Smooth muscle cell (in vitro differentiated cells): ENCODE measurements at regions not wholly inside any gene's neighbourhood (a gene's known extent, or its start where the extent isn't known, plus 50 kb on each side); places are given as distances from the start of the nearest gene placed in this dataset.

Experiments
- DNase-seq: peaks from one replicate; lab custom pipeline; 2025; ENCODE audit not compliant: unreplicated experiment; lab: John Stamatoyannopoulos, UW
- H2AFZ ChIP-seq: fragments of 200-600 bp; sonication (generic); 2 replicates; pipeline ENCODE4 v1.6.0; 2016; ENCODE audit warnings: antibody characterized with exemption, low read depth, mild to moderate bottlenecking
- H3F3A ChIP-seq: fragments of 200-600 bp; sonication (generic); 2 replicates; pipeline ENCODE4 v1.6.0; 2017; ENCODE audit warnings: antibody characterized with exemption, low read depth
- H3K27ac ChIP-seq: fragments of 200-600 bp; sonication (generic); 2 replicates; pipeline ENCODE4 v1.5.1; 2016; ENCODE audit warnings: low read depth, mild to moderate bottlenecking
- H3K27me3 ChIP-seq: fragments of 200-600 bp; sonication (generic); 2 replicates; pipeline ENCODE4 v1.6.1; 2016; ENCODE audit warnings: low read depth, mild to moderate bottlenecking
- H3K36me3 ChIP-seq: fragments of 200-600 bp; sonication (generic); 2 replicates; pipeline ENCODE4 v1.5.1; 2016; ENCODE audit warnings: low read depth
- H3K4me1 ChIP-seq: fragments of 200-600 bp; sonication (generic); 2 replicates; pipeline ENCODE4 v1.5.1; 2016; ENCODE audit warnings: low read depth
- H3K4me2 ChIP-seq: fragments of 200-600 bp; sonication (generic); 2 replicates; pipeline ENCODE4 v1.6.0; 2016; ENCODE audit warnings: mild to moderate bottlenecking
- H3K4me3 ChIP-seq: fragments of 200-600 bp; sonication (generic); 2 replicates; pipeline ENCODE4 v1.5.1; 2016; ENCODE audit warnings: mild to moderate bottlenecking
- H3K79me2 ChIP-seq: fragments of 200-600 bp; sonication (generic); 2 replicates; pipeline ENCODE4 v1.6.0; 2016; ENCODE audit warnings: low read depth, mild to moderate bottlenecking
- H3K9ac ChIP-seq: fragments of 200-600 bp; sonication (generic); 2 replicates; pipeline ENCODE4 v1.6.0; 2016; ENCODE audit warnings: low read depth
- H3K9me3 ChIP-seq: fragments of 200-600 bp; sonication (generic); replicated peaks from 2 replicates; pipeline ENCODE4 v1.5.1; 2016; ENCODE audit warnings: low read depth
- H4K20me1 ChIP-seq: fragments of 200-600 bp; sonication (generic); 2 replicates; pipeline ENCODE4 v1.6.0; 2016; ENCODE audit warnings: low read depth
- CTCF ChIP-seq: fragments of 200-600 bp; sonication (generic); IDR thresholded peaks from 2 replicates; pipeline ENCODE4 v1.5.1; 2017; ENCODE audit warnings: borderline replicate concordance, mild to moderate bottlenecking, antibody characterized with exemption; ENCODE audit not compliant: insufficient read depth, poor library complexity, severe bottlenecking
- WGBS: methylation state at CpG from one replicate; pipeline ENCODE4 v1.1.7; 2016; ENCODE audit warnings: low lambda C conversion rate; 5-methylcytosine and 5-hydroxymethylcytosine counted together

- H3K36me3 ChIP-seq, result no peaks in the 10 kb centered on the region
- no peak overlapping the region for H3K9ac ChIP-seq
- no peak overlapping the region for H3K4me3 ChIP-seq
- no peak overlapping the region for H2AFZ ChIP-seq
- no peaks in the 10 kb centered on the region for H3F3A ChIP-seq
- H3K27me3 ChIP-seq, result no peaks in the 10 kb centered on the region
- H3K27ac ChIP-seq, result no peak overlapping the region
- no peak for TF ChIP-seq CTCF
- no peak overlapping the region for H3K4me2 ChIP-seq
- WGBS, result 56% methylated on average over 3 of the region's 3 CpGs
- no peaks in the 10 kb centered on the region for H3K79me2 ChIP-seq
- no peaks in the 10 kb centered on the region for H4K20me1 ChIP-seq
- H3K4me1 ChIP-seq, result no peaks in the 10 kb centered on the region
- no peaks in the 10 kb centered on the region for H3K9me3 ChIP-seq
- DNase-seq, result no peak
Observed at GRCh38 chrX:121110536-121110935, 63.1 kb downstream of the GLUD2 start.

- Histone ChIP-seq H3K27ac (no peak overlapping the region), H2AFZ (no peak overlapping the region), H3K36me3 (no peaks in the 10 kb centered on the region), H3K4me3 (no peak overlapping the region), H3K9ac (no peak overlapping the region), H3K27me3 (no peaks in the 10 kb centered on the region), H4K20me1 (no peaks in the 10 kb centered on the region), H3K4me1 (no peaks in the 10 kb centered on the region), H3K79me2 (no peaks in the 10 kb centered on the region), H3K4me2 (no peak overlapping the region), H3K9me3 (no peaks in the 10 kb centered on the region), H3F3A (no peaks in the 10 kb centered on the region)
- WGBS, result 43% methylated on average over 1 of the region's 1 CpG
- no peak for DNase-seq
- no peak for TF ChIP-seq CTCF
Observed at GRCh38 chrX:121114691-121115090, 67.3 kb downstream of the GLUD2 start.

GRCh38 chrX:121120690-121121605 lies 73.5 kb downstream of the GLUD2 start:
- Histone ChIP-seq H3F3A (no peaks in the 10 kb centered on the region), H3K9ac (no peak overlapping the region), H2AFZ (no peak overlapping the region), H3K4me3 (no peak overlapping the region), H3K27me3 (no peaks in the 10 kb centered on the region), H3K36me3 (no peaks in the 10 kb centered on the region), H3K4me1 (no peaks in the 10 kb centered on the region), H3K9me3 (no peaks in the 10 kb centered on the region), H3K79me2 (no peaks in the 10 kb centered on the region), H3K4me2 (no peak overlapping the region), H4K20me1 (no peaks in the 10 kb centered on the region), H3K27ac (no peak overlapping the region)
- 73% methylated on average over 4 of the region's 4 CpGs for WGBS
- no peak for DNase-seq
- no peak for TF ChIP-seq CTCF

GRCh38 chrX:121122332-121122731 lies 74.9 kb downstream of the GLUD2 start:
- H3K27ac ChIP-seq, result no peak overlapping the region
- H3K9ac ChIP-seq, result no peak overlapping the region
- no peaks in the 10 kb centered on the region for H3F3A ChIP-seq
- no peaks in the 10 kb centered on the region for H3K79me2 ChIP-seq
- no peak overlapping the region for H3K4me2 ChIP-seq
- H3K27me3 ChIP-seq, result no peaks in the 10 kb centered on the region
- DNase-seq, result no peak
- no peaks in the 10 kb centered on the region for H3K4me1 ChIP-seq
- no peak overlapping the region for H2AFZ ChIP-seq
- H3K9me3 ChIP-seq, result no peaks in the 10 kb centered on the region
- H3K36me3 ChIP-seq, result no peaks in the 10 kb centered on the region
- TF ChIP-seq CTCF, result no peak
- H3K4me3 ChIP-seq, result no peak overlapping the region
- 96% methylated on average over 3 of the region's 3 CpGs for WGBS
- H4K20me1 ChIP-seq, result no peaks in the 10 kb centered on the region
